Mononuclear cell (primary cell): ENCODE measurements at regions not wholly inside any gene's neighbourhood (a gene's known extent, or its start where the extent isn't known, plus 50 kb on each side); places are given as distances from the start of the nearest gene placed in this dataset.
"Not testable (repeated sequence)": the region's sequence is repeated elsewhere in the genome, so short reads cannot be mapped to it uniquely, and the experiment has no call there.

ENCODE experiments used
- H3K27me3 ChIP-seq: 2 replicates; pipeline ENCODE4 v1.6.0; 2011; ENCODE audit warnings: low read length, control low read depth; ENCODE audit not compliant: insufficient read depth
- H3K4me1 ChIP-seq: 2 replicates; pipeline ENCODE4 v1.5.1; 2011; ENCODE audit warnings: mild to moderate bottlenecking, low read length, control low read depth; ENCODE audit not compliant: insufficient read depth
- H3K4me3 ChIP-seq: 2 replicates; pipeline ENCODE4 v1.5.1; 2011; ENCODE audit warnings: mild to moderate bottlenecking, low read length, moderate library complexity
- H3K9me3 ChIP-seq: 2 replicates; pipeline ENCODE4 v1.5.1; 2011; ENCODE audit warnings: low read depth, mild to moderate bottlenecking, control low read depth, low read length

- H3K9me3 ChIP-seq: no peaks in the 10 kb centered on the region
- no peaks in the 10 kb centered on the region for H3K4me1 ChIP-seq
- H3K4me3 ChIP-seq: no peak overlapping the region
- no peaks in the 10 kb centered on the region for H3K27me3 ChIP-seq
These were observed 746.9 kb downstream of the SLC4A3 start for GRCh38 chr2:220374282-220374681.

- Histone ChIP-seq H3K4me1 (no peaks in the 10 kb centered on the region), H3K9me3 (no peaks in the 10 kb centered on the region), H3K4me3 (no peak overlapping the region), H3K27me3 (no peaks in the 10 kb centered on the region)
These were observed 750.2 kb downstream of the SLC4A3 start for GRCh38 chr2:220377482-220378155.

- H3K4me3 ChIP-seq, H3K27me3 ChIP-seq, H3K9me3 ChIP-seq, H3K4me1 ChIP-seq: not testable (repeated sequence)
These were observed 760.3 kb downstream of the SLC4A3 start for GRCh38 chr2:220387758-220388157.

- no peaks in the 10 kb centered on the region for H3K4me1 ChIP-seq
- no peaks in the 10 kb centered on the region for H3K9me3 ChIP-seq
- no peaks in the 10 kb centered on the region for H3K27me3 ChIP-seq
- no peak overlapping the region for H3K4me3 ChIP-seq
These were observed 766.3 kb downstream of the SLC4A3 start for GRCh38 chr2:220393711-220394110.

GRCh38 chr2:220394433-220394832 is 767.0 kb downstream of the SLC4A3 start:
- H3K4me3 ChIP-seq: no peak overlapping the region
- no peaks in the 10 kb centered on the region for H3K4me1 ChIP-seq
- no peaks in the 10 kb centered on the region for H3K27me3 ChIP-seq
- no peaks in the 10 kb centered on the region for H3K9me3 ChIP-seq

- no peaks in the 10 kb centered on the region for H3K4me1 ChIP-seq
- no peaks in the 10 kb centered on the region for H3K9me3 ChIP-seq
- no peaks in the 10 kb centered on the region for H3K27me3 ChIP-seq
- H3K4me3 ChIP-seq: no peak overlapping the region
These were observed 768.9 kb downstream of the SLC4A3 start for GRCh38 chr2:220396287-220396686.

GRCh38 chr2:220410296-220410695 is 782.9 kb downstream of the SLC4A3 start:
- H3K9me3 ChIP-seq: peaks cover 23% of the 10 kb centered on the region
- no peak overlapping the region for H3K4me3 ChIP-seq
- H3K27me3 ChIP-seq: no peaks in the 10 kb centered on the region
- H3K4me1 ChIP-seq: no peaks in the 10 kb centered on the region

GRCh38 chr2:220417503-220417902 is 790.1 kb downstream of the SLC4A3 start:
- Histone ChIP-seq H3K4me1 (no peaks in the 10 kb centered on the region), H3K27me3 (no peaks in the 10 kb centered on the region), H3K4me3 (no peak overlapping the region), H3K9me3 (no peaks in the 10 kb centered on the region)

- Histone ChIP-seq H3K4me3 (no peak overlapping the region), H3K4me1 (no peaks in the 10 kb centered on the region), H3K27me3 (no peaks in the 10 kb centered on the region), H3K9me3 (no peaks in the 10 kb centered on the region)
These were observed 792.2 kb downstream of the SLC4A3 start for GRCh38 chr2:220419647-220420046.

- Histone ChIP-seq H3K9me3 (no peaks in the 10 kb centered on the region), H3K4me1 (no peaks in the 10 kb centered on the region), H3K4me3 (no peak overlapping the region), H3K27me3 (no peaks in the 10 kb centered on the region)
These were observed 793.4 kb downstream of the SLC4A3 start for GRCh38 chr2:220420820-220421219.

GRCh38 chr2:220422676-220423075 is 795.2 kb downstream of the SLC4A3 start:
- no peaks in the 10 kb centered on the region for H3K9me3 ChIP-seq
- no peak overlapping the region for H3K4me3 ChIP-seq
- H3K4me1 ChIP-seq: no peaks in the 10 kb centered on the region
- no peaks in the 10 kb centered on the region for H3K27me3 ChIP-seq

- Histone ChIP-seq H3K27me3 (no peaks in the 10 kb centered on the region), H3K4me1 (no peaks in the 10 kb centered on the region), H3K4me3 (no peak overlapping the region), H3K9me3 (no peaks in the 10 kb centered on the region)
These were observed 797.1 kb downstream of the SLC4A3 start for GRCh38 chr2:220424561-220424960.

- Histone ChIP-seq H3K4me1 (no peaks in the 10 kb centered on the region), H3K27me3 (no peaks in the 10 kb centered on the region), H3K4me3 (no peak overlapping the region), H3K9me3 (no peaks in the 10 kb centered on the region)
These were observed 805.2 kb downstream of the SLC4A3 start for GRCh38 chr2:220432645-220433044.

GRCh38 chr2:220433131-220433530 is 805.7 kb downstream of the SLC4A3 start:
- H3K4me1 ChIP-seq: no peaks in the 10 kb centered on the region
- H3K4me3 ChIP-seq: no peak overlapping the region
- no peaks in the 10 kb centered on the region for H3K27me3 ChIP-seq
- no peaks in the 10 kb centered on the region for H3K9me3 ChIP-seq

- Histone ChIP-seq H3K4me1 (no peaks in the 10 kb centered on the region), H3K9me3 (no peaks in the 10 kb centered on the region), H3K27me3 (no peaks in the 10 kb centered on the region), H3K4me3 (no peak overlapping the region)
These were observed 807.0 kb downstream of the SLC4A3 start for GRCh38 chr2:220434385-220434784.

GRCh38 chr2:220437938-220438337 is 810.5 kb downstream of the SLC4A3 start:
- no peaks in the 10 kb centered on the region for H3K9me3 ChIP-seq
- H3K4me3 ChIP-seq: no peak overlapping the region
- H3K4me1 ChIP-seq: no peaks in the 10 kb centered on the region
- H3K27me3 ChIP-seq: no peaks in the 10 kb centered on the region
